GM21825 (cell line): ENCODE measurements at regions not wholly inside any gene's neighbourhood (a gene's known extent, or its start where the extent isn't known, plus 50 kb on each side); places are given as distances from the start of the nearest gene placed in this dataset.

Source experiments
- ATAC-seq: cut with Tn5 transposase; IDR thresholded peaks from one replicate; pipeline ENCODE4 v1.9.1; 2021; ENCODE audit warnings: mild to moderate bottlenecking, moderate library complexity; ENCODE audit not compliant: unreplicated experiment

- ATAC-seq = no peak
These were observed 67.6 kb downstream of the NMUR2 start for GRCh38 chr5:152337484-152337883.

- no peak for ATAC-seq
These were observed 69.6 kb downstream of the NMUR2 start for GRCh38 chr5:152335461-152335860.

GRCh38 chr5:152332716-152333460 is 72.2 kb downstream of the NMUR2 start:
- ATAC-seq = no peak

- ATAC-seq = no peak
These were observed 73.4 kb downstream of the NMUR2 start for GRCh38 chr5:152331718-152332117.

- no peak for ATAC-seq
These were observed 74.1 kb downstream of the NMUR2 start for GRCh38 chr5:152331006-152331405.

GRCh38 chr5:152329761-152330283 is 75.3 kb downstream of the NMUR2 start:
- ATAC-seq = no peak

GRCh38 chr5:152329207-152329606 is 75.9 kb downstream of the NMUR2 start:
- no peak for ATAC-seq

GRCh38 chr5:152315942-152316341 is 89.1 kb downstream of the NMUR2 start:
- ATAC-seq = no peak

GRCh38 chr5:152314196-152314829 is 90.8 kb downstream of the NMUR2 start:
- no peak for ATAC-seq

- ATAC-seq = no peak
These were observed 95.1 kb downstream of the NMUR2 start for GRCh38 chr5:152309926-152310450.

- no peak for ATAC-seq
These were observed 98.7 kb downstream of the NMUR2 start for GRCh38 chr5:152306386-152306785.

GRCh38 chr5:152305525-152305924 is 99.6 kb downstream of the NMUR2 start:
- no peak for ATAC-seq

- no peak for ATAC-seq
These were observed 101.2 kb downstream of the NMUR2 start for GRCh38 chr5:152303841-152304240.

GRCh38 chr5:152297866-152298265 is 107.2 kb downstream of the NMUR2 start:
- no peak for ATAC-seq

- no peak for ATAC-seq
These were observed 111.9 kb downstream of the NMUR2 start for GRCh38 chr5:152293189-152293588.

GRCh38 chr5:152290181-152290580 is 114.9 kb downstream of the NMUR2 start:
- ATAC-seq = no peak

- ATAC-seq = no peak
These were observed 116.0 kb downstream of the NMUR2 start for GRCh38 chr5:152288917-152289595.

GRCh38 chr5:152288499-152288898 is 116.6 kb downstream of the NMUR2 start:
- no peak for ATAC-seq

- no peak for ATAC-seq
These were observed 119.3 kb downstream of the NMUR2 start for GRCh38 chr5:152285764-152286163.

- no peak for ATAC-seq
These were observed 122.7 kb downstream of the NMUR2 start for GRCh38 chr5:152282331-152282730.

GRCh38 chr5:152277936-152278335 is 127.1 kb downstream of the NMUR2 start:
- ATAC-seq = no peak

GRCh38 chr5:152274224-152274623 is 130.9 kb downstream of the NMUR2 start:
- no peak for ATAC-seq
